Central memory CD4-positive, alpha-beta T cell (primary cell): ENCODE measurements at regions not wholly inside any gene's neighbourhood (a gene's known extent, or its start where the extent isn't known, plus 50 kb on each side); places are given as distances from the start of the nearest gene placed in this dataset.

Experiments
- DNase-seq: peaks from one replicate; pipeline ENCODE4 v3.0.0; 2022

DNA sequence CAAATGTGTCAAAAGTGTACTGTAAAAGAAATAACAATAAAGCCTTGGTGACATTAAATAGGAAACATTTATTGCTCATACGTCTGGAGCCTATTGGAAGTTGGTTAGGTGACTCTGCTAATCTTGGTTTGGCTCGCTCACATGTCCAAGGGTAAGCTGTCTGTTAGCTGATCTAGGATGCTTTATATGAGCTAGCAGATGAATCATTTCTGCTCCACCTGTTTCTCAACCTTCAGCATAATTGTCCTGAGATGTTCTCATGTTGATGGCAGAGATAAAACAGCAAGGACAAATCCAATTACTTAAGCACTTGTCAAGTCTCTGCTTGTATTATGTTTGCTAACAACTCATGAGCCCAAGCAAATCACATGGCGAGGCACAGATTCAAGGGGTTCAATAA, 56.0 kb upstream of the CD53 start:
- DNase-seq: no peak

DNA sequence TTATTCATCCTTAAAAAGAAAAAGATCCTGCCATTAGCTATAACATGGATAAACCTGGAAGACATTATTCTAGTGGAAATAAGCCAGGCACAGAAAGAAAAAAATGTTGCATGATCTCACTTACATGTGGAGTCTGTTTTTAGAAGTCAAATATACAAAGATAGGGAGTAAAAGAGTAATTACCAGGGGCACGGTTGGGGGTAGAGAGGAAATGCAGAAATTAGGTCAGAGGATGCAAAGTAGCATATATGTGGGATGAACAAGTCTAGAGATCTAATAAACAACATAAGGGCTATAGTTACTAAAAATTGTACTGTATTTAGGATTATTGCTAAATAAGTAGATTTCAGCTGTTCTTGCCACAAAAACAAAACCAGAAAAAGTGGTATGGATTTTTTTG, 61.4 kb upstream of the CD53 start:
- DNase-seq: no peak

DNA sequence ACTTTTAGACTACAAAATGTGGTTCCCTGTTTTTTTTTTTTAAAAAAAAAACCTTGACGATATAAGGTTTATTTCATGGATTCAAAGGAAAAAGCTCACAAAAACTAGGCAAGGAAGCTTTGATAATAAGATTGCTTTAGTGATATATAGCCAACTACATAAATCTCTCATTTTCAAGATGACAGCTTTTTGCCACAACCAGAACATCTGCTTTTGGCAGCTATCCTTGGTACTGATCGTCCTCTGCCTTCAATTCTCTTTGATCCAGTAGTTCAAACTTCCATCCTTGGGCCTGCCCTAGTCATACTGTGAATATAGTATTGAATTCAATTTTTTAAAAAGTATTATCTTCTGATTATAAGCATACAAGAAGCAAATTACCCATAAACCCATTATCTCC, 72.9 kb upstream of the CD53 start:
- DNase-seq: no peak

DNA sequence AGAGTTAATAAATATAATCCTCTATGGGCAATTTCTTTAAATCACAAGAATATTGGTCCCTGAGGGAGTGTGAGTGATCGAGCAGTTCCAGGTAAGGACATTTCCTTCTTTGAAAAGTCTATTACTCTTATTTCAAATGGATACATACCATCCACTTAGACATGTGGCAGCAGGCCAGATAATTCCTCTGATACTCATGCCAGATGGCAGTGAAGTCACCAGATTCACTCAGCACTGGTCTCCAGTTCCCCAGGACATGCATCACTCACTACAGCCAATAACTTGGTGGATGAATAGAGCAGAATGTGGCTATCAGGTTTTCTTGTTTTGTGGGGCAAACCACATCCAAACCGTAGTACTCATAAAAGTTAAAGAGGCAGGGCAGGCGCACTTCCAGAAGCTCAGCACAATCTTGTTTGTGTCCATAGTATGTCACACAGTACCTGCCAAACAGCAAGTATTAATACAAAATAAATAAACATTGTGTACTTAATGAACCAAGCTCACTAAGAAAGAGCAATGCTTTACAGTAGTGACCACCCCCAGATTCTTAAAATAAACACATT, 74.2 kb upstream of the CD53 start:
- no peak for DNase-seq

DNA sequence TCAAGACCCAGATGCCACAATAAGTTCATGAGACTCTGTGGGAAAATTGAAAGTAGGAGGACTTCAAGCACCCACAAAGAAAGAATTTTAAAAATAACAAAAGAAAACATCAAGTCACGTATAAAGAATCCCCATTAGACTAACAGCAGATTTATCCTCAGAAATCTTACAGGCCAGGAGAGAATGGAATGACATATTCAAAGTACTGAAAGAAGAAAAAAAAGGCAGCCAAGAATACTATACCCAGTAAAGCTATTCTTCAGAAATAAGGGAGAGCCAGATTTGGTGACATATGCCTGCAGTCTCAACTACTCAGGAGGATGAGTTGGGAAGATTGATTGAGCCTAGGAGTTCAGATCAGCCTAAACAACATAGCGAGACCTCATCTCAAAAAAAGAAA, 84.3 kb upstream of the CD53 start:
- no peak for DNase-seq

DNA sequence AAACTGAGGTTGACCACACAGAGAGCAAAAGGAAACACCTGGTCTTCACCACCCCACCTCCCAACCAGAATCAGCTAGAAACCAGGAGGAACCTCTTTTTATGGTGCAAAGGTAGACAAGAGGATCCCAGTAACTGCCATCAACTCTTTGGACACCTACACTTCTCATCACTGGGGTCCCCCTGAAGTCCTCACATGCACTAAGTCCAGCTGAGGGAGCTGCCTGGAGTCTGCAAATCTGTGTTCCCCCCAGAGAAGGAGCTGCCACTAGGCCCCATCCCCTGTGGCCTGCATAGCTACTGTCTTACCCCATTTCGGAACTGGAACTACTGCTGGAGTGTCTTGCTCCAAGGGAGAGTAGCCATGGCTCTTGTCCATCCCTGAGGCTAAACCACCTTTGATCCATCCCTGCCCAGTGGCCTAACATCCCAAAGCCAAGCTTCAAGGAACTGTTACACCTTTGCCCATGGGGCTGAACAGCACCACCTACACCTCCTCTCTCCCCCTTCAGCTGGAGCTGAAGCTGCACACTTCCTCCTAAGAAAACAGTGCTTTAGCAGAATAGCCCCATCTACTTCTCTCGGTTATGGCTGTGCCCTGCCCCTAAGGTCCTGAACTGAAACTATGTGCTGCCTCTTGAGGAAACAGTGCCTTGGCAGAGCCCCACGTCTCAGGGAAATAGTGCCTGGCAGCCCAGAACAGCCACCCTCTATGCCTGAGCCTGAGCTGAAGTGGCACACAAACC, 85.4 kb upstream of the CD53 start:
- DNase-seq: peak; percentile 76

DNA sequence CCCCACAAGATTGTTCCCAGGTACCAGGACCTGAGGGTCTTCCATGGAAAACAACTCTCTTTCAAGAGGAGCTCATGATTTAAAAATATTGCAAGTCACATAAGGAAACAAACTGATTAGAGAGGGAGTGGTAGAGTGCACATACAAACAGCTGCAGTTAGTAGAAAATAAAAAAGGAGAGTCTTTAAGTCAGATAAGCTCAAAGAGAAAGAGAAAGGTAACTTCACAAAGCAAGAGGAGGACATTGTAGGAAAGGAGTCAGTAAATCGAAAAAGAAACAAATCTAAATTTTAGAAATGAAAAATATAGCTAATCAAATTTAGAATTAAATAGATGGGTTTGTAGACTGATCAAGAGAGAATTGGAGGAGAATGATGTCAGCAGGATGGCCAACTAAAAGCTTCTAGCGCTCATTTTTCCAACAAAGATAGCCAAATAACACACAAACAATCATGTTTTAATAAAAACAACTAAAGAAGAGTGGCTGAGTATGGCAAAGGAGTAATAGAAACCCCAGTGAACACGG, 86.1 kb upstream of the CD53 start:
- no peak for DNase-seq

DNA sequence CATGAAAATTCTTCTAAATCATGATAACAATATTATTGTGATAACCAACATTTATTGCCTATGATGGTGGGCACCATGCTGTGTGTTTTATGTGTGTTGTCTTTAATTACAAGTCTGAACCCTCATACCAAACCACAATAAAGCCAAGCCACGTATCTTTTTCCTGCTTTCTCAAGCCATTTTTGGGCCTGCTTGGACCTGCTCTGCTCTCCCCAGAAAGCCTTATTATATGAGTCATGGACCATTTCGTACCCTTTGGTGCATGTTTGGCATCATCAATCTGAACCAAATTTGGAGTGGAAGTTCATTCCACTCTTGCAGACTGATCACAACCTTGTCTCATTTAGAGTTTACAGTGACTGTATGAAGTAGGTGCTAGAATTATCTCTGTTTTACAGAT, 87.3 kb upstream of the CD53 start:
- DNase-seq: no peak

DNA sequence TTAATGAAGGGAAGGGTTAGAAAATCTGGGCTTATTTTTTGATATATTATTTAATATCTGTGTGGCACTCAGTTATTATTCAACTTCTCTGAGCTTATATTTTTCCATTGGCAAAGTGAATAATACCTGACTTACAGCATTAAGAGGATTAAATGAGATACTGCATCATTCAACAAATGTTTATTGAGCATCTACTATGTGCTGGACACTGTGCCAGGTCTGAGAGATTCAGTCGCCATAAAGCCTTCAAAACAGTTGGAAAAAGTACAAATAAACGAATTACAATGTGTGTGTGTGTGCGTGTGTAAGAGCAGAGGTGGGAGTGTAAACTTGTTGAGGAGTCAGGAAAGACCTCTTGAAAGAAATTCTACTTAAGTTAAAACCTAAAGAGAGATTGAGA, 87.9 kb upstream of the CD53 start:
- no peak for DNase-seq

DNA sequence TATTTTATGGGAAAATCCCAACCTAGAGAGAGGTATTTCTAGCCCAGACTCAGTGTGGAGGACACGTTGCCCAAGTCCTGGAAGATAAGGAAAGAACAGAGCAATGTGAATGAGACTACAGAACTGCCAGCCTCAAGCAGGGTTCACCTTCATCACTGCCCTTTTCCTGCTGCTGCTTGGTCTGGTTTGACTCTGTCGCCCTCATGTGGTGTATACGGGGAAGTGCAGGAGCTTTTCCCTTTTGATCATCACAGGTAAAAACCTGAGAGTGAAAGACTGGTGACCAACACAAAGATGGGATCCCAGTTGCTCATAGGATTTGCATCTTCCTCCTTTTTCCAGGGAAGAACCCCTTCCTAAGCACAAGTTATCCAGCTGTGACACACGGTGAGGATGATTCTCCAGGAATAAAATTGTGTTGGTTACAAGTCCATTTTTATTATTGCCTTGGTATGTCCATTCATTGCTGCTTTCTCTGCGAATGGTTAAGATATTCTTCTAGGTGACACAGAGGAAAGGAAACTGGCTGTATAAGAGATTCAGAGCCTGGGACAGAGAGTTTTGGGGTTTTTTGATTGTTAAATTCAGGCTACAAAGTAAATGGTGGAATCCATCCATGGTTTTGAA, 89.5 kb upstream of the CD53 start:
- DNase-seq: peak; percentile 64

DNA sequence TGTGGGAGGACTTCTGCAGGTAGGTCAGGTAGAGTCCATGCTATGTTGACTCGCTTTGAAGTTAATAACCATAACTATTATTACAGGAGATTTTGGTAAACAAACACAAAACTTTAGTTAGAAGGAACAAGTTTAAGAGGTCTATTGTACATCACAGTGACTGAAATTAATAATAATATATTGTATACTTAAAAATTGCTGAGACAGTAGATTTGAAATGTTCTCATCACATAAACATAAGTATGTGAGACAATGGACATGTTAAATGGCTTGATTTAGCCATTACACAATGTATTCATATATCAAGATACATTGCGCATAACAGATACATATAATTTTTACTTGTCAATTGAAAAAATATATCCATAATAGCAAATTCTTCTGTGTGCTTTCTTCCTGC, 91.4 kb upstream of the CD53 start:
- no peak for DNase-seq

DNA sequence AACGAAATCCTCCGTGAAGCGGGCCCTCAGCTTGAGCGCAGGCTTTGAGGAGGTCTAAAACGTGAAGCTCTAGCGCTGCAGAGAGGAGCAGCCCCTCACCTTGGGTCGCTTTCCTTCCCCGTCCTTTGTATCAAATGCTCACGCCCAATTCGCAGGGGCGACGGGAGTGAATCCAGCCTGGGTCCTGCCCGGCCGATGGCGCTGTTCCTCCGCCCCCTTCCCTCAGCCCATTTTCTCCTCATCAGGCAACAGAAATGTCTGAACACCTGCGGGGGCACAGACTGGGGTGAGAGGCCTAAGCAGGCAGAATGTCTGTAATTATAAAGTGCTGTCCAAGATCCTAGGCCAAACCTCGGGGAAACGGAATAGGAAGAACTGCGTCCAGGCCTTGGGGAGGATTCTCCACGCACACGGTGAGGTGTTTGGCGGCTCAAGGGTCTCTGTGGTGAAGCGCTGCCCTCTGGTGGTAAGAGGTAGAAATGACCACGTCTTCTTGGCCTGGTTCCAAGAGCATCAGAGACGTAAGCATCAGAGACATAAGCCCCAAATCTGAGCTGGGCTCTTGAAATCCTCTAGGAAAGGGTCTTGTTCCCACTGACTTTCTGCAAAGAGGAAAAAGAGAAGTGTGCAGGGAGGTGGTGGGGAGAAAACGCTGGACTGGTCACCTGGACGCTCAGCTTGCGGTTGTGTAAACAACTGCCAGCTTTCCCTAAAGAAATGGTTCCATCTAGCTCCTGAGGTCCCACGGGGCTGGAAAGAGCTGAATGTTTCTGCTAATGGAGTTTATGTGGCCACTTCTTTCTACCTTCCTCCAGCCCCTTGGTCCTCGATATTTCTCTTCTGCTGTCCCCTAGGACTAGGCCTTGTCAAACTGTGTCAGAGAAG, 92.1 kb upstream of the CD53 start:
- peak; percentile 72 for DNase-seq

DNA sequence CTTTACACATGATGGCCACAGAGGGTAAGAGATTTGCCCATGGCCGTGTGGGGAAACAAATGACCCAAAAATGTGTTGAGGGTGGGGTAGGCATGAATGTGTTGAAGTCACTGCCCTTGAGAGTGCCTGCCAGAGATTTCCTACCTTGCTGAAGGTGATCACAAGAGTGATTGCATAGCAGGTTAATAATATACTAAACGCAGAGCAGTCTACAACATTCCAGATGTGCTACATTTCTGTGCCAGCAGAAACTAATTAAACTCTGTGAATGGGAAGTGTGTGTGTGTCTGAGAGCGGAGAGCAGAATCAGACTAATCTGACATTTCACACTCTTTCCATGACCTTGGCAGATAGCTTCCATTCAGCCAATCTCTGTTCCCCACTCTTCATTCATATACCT, 93.3 kb upstream of the CD53 start:
- DNase-seq: no peak

DNA sequence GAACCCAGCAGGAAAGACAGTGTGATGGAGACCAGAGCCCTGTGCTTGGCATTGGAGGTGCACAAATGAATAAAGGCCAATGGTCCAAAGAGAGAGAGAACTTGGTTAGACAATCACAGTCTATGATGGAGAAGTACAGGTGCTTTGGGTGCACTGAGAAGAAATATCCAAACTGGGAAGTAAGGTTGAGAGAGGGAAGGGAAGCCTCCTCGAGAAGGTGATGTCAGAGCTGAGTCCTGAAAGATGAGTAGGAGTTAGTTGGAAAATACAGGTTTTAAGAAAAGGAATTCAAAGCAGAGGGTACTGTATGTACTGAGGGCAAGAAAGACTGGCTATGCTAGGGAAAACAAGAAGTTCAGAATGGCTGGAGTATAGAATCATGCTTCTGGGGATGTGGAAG, 94.1 kb upstream of the CD53 start:
- DNase-seq: no peak

DNA sequence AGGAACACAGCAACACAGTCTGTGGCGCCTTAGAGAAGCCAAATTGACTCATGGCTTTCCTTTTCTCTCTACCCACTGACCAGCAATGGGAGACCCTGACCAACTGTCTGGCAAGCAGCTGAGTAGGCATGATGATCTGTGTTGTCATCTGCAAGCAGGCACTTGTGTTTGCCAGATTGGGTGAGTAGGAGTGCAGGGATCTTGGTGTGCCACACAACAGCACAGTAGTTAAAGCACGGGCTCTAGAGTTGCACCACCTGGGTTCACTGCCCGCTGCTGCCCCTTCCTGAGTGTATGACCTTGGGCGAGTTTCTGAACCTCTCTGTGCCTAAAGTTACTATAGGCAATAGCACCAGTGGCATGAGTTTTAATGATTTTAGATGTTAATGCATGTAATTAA, 95.7 kb upstream of the CD53 start:
- no peak for DNase-seq

DNA sequence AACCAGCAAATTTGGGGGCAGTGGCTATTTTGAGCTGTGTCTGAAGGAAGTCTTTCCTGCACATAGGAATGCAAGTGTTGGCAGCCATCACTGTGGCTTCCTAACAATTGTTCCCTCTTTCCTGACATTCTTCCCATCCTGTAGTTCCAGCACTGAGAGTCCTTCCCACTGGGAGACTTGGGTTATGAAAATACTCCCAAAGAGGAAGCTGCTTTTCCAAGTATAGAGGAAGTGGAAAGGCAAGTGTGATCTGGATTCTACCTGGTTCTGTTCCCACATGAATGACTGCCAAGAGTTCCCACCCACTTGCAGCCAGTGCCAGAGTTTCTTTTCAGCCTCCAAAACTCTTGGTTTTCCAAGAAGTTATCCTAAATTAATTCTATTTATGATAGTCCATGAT, 98.5 kb upstream of the CD53 start:
- no peak for DNase-seq

DNA sequence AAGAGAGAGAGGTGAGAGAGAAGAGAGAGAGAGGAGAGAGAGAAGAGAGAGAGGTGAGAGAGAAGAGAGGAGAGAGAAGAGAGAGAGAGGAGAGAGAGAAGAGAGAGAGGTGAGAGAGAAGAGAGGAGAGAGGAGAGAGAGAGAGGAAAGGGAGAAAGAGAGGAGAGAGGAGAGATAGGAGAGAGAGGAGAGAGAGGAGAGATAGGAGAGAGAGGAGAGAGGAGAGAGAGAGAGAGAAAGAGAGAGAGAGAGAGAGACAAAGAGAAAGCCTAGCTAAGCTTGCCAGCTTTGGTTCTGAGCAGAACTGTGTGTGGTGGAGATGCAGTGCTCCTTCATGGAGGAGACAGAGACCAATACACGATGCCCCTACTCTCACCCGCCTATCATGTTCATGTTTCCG, 99.1 kb upstream of the KCNA3 start:
- DNase-seq: no peak

DNA sequence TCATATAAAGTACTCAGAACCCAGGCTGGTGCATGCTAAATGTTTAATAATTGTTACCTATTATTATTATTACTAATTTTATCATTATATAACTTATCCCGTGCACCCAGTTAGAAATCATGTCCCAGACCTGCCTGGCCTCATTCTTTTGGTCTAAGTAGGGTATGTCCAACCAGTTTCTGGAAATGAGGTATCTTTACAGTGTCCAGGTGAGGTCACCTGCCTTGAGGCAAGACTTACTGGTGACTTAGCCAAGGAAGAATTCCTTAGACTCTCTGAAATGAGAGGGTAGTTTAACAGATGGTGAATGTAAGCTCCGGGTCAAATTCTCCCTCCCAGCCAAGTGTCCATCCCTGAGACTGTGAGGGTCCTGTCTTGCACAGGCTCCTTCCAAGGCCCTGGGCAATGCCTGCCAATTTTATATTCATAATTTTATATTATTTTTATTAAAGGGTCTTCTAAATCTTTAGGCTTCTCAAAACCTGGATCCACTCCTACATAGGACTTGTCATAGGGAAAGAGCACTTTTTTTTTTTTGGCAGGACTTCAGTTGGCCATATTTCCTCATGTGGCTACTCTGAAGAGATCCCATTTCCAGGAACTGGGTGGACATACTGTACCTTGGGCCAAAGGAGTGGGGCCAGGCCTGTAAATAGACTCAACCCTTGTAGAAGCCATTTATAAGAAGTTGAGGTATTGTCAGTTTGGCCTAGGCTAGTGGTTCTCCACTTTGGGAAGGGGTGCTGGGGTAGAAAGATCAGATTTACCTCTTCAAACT, 96.7 kb upstream of the KCNA3 start:
- no peak for DNase-seq

DNA sequence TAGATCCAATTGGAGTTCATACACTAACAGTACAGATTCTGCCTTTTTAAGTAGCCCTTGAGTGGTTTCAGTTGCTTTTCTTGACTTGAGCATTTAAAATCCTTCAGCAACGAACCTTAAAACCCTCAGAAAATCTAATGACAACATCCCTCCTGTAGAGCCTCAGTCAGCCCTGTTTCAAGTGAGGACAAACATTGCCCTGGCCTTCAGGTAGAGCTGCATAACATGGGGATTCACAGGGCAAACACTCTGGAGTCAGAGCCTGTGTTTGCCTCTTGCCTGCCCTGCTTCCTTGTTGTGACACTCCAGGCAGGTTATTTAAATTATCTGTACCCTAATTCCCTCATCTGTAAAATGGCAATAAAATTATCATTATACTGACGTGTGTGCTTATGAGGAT, 96.1 kb upstream of the KCNA3 start:
- DNase-seq: no peak

DNA sequence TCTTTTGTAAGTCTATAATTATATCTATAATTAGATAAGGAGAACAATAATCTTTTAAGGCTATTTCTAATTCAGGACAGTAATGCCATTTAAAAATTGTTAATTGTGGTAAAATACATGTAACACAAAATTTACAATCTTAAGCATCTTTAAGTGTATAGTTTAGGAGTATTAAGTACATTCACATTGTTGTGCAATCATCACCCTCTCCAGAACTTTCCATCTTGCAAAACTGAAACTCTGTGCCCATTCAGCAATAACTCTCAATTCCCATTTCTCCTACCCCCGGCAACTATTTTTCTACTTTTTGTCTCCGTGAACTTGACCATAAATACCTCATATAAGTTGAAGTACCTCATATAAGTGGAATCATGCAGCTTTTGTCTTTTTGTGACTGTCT, 93.9 kb upstream of the KCNA3 start:
- no peak for DNase-seq

DNA sequence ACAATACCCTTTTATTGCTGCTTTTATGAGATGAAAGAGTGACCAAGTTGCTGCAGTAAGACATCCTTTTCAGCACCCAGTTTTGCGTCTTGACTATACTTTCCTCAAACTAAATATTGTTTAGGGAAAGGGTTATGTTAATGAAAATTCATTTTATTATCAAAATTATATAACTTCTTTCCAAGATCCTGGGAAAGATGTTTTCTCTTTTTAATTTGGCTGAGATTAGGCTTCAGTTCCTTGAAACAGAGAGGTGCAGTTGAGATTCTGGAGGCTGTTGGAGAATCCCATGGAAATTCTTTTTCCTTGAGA, 91.6 kb upstream of the KCNA3 start:
- no peak for DNase-seq

DNA sequence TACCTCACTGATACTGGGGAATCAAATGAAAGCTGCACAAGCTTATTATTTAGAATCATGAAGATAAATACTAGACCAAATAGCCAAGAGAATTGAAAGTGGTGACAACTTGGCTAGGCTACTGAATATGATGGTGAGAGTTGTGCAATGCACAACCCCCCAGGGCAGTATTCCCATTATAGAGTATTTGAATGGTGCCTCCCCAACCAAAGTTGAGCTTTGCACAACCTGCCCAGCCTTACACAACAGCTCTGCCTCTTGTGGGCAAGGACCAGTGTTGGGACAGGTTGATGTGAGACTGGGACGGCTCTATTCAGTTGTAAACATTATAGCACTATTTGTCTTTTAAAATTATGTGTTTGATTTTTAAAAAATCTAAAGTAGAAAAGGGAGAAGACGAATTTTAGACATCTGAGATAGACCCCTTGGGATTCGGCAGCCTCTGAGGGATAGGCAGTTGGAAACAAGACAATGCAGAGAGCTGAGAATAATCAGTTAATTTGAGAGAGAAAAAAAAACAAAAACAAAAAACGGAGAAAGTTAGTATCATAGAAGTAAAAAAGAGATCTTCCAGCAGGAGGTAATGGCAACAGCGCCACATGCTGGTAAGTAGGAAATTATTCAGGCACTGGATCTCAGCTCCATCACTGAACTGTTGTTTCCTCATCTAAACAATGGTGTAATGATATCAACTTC, 91.0 kb upstream of the KCNA3 start:
- DNase-seq: peak; percentile 61
